ENCODE measurements at regions not wholly inside any gene's neighbourhood (a gene's known extent, or its start where the extent isn't known, plus 50 kb on each side); places are given as distances from the start of the nearest gene placed in this dataset.

- DNase-seq (ENCODE audit: low read depth), result no peak
Observed at GRCh38 chr5:36355516-36355915, 53.8 kb upstream of the RANBP3L start.

- DNase-seq (ENCODE audit: low read depth), result no peak
Observed at GRCh38 chr5:36356915-36357314, 55.2 kb upstream of the RANBP3L start.

GRCh38 chr5:36357391-36357975, 55.8 kb upstream of the RANBP3L start:
- DNase-seq (ENCODE audit: low read depth), result no peak

GRCh38 chr5:36359267-36359666, 57.6 kb upstream of the RANBP3L start:
- DNase-seq (ENCODE audit: low read depth), result no peak

- DNase-seq (ENCODE audit: low read depth), result no peak
Observed at GRCh38 chr5:36360307-36360706, 58.6 kb upstream of the RANBP3L start.

GRCh38 chr5:36363101-36363500, 61.4 kb upstream of the RANBP3L start:
- DNase-seq (ENCODE audit: low read depth), result no peak

GRCh38 chr5:36363744-36364143, 62.0 kb upstream of the RANBP3L start:
- no peak for DNase-seq (ENCODE audit: low read depth)

- DNase-seq (ENCODE audit: low read depth), result no peak
Observed at GRCh38 chr5:36364473-36364872, 62.8 kb upstream of the RANBP3L start.

GRCh38 chr5:36365896-36366295, 64.2 kb upstream of the RANBP3L start:
- no peak for DNase-seq (ENCODE audit: low read depth)

GRCh38 chr5:36366883-36367282, 65.2 kb upstream of the RANBP3L start:
- DNase-seq (ENCODE audit: low read depth), result no peak

GRCh38 chr5:36367524-36367923, 65.8 kb upstream of the RANBP3L start:
- no peak for DNase-seq (ENCODE audit: low read depth)

- no peak for DNase-seq (ENCODE audit: low read depth)
Observed at GRCh38 chr5:36369219-36369690, 67.6 kb upstream of the RANBP3L start.

- DNase-seq (ENCODE audit: low read depth), result no peak
Observed at GRCh38 chr5:36370073-36370472, 68.4 kb upstream of the RANBP3L start.

GRCh38 chr5:36371366-36371765, 69.7 kb upstream of the RANBP3L start:
- no peak for DNase-seq (ENCODE audit: low read depth)

GRCh38 chr5:36373527-36374086, 71.9 kb upstream of the RANBP3L start:
- no peak for DNase-seq (ENCODE audit: low read depth)

GRCh38 chr5:36374266-36374862, 72.7 kb upstream of the RANBP3L start:
- DNase-seq (ENCODE audit: low read depth), result no peak

- no peak for DNase-seq (ENCODE audit: low read depth)
Observed at GRCh38 chr5:36377192-36377591, 75.5 kb upstream of the RANBP3L start.

- no peak for DNase-seq (ENCODE audit: low read depth)
Observed at GRCh38 chr5:36378551-36378950, 76.8 kb upstream of the RANBP3L start.

GRCh38 chr5:36382890-36383289, 81.2 kb upstream of the RANBP3L start:
- DNase-seq (ENCODE audit: low read depth), result no peak

- DNase-seq (ENCODE audit: low read depth), result no peak
Observed at GRCh38 chr5:36383942-36384341, 82.2 kb upstream of the RANBP3L start.

- no peak for DNase-seq (ENCODE audit: low read depth)
Observed at GRCh38 chr5:36384845-36385244, 83.1 kb upstream of the RANBP3L start.

GRCh38 chr5:36385495-36385894, 83.8 kb upstream of the RANBP3L start:
- DNase-seq (ENCODE audit: low read depth), result no peak

GRCh38 chr5:36388288-36388687, 86.6 kb upstream of the RANBP3L start:
- DNase-seq (ENCODE audit: low read depth), result no peak

- no peak for DNase-seq (ENCODE audit: low read depth)
Observed at GRCh38 chr5:36389245-36389644, 87.5 kb upstream of the RANBP3L start.
